ENCODE measurements at regions not wholly inside any gene's neighbourhood (a gene's known extent, or its start where the extent isn't known, plus 50 kb on each side); places are given as distances from the start of the nearest gene placed in this dataset.
"Not testable (repeated sequence)": the region's sequence is repeated elsewhere in the genome, so short reads cannot be mapped to it uniquely, and the experiment has no call there.

- H3K9ac ChIP-seq (ENCODE audit: low read depth, low read length) = no peak overlapping the region
- no peak overlapping the region for H3K4me3 ChIP-seq (ENCODE audit: low read length)
- H3K4me2 ChIP-seq (ENCODE audit: low read length) = no peak overlapping the region
- no peaks in the 10 kb centered on the region for H3K27me3 ChIP-seq (ENCODE audit: control insufficient read depth, insufficient read depth, low read length)
- H3K9me3 ChIP-seq (replicated peaks; ENCODE audit: low read length) = no peaks in the 10 kb centered on the region
- no peaks in the 10 kb centered on the region for H3K36me3 ChIP-seq (ENCODE audit: insufficient read depth, low read length)
- no peaks in the 10 kb centered on the region for H3K4me1 ChIP-seq (ENCODE audit: control insufficient read depth, insufficient read depth, low read length)
These were observed 337.4 kb upstream of the SFRP2 start for GRCh38 chr4:154126276-154126675.

- H3K36me3 ChIP-seq (ENCODE audit: insufficient read depth, low read length) = no peaks in the 10 kb centered on the region
- no peak overlapping the region for H3K4me2 ChIP-seq (ENCODE audit: low read length)
- H3K9me3 ChIP-seq (replicated peaks; ENCODE audit: low read length) = no peaks in the 10 kb centered on the region
- H3K27me3 ChIP-seq (ENCODE audit: control insufficient read depth, insufficient read depth, low read length) = no peaks in the 10 kb centered on the region
- H3K4me3 ChIP-seq (ENCODE audit: low read length) = no peak overlapping the region
- H3K4me1 ChIP-seq (ENCODE audit: control insufficient read depth, insufficient read depth, low read length) = no peaks in the 10 kb centered on the region
- H3K9ac ChIP-seq (ENCODE audit: low read depth, low read length) = no peak overlapping the region
These were observed 336.5 kb upstream of the SFRP2 start for GRCh38 chr4:154125340-154125739.

GRCh38 chr4:154124539-154125255 is 335.8 kb upstream of the SFRP2 start:
- H3K9ac ChIP-seq (ENCODE audit: low read depth, low read length) = no peak overlapping the region
- H3K9me3 ChIP-seq (replicated peaks; ENCODE audit: low read length) = no peaks in the 10 kb centered on the region
- no peak overlapping the region for H3K4me2 ChIP-seq (ENCODE audit: low read length)
- H3K27me3 ChIP-seq (ENCODE audit: control insufficient read depth, insufficient read depth, low read length) = no peaks in the 10 kb centered on the region
- no peaks in the 10 kb centered on the region for H3K4me1 ChIP-seq (ENCODE audit: control insufficient read depth, insufficient read depth, low read length)
- no peaks in the 10 kb centered on the region for H3K36me3 ChIP-seq (ENCODE audit: insufficient read depth, low read length)
- no peak overlapping the region for H3K4me3 ChIP-seq (ENCODE audit: low read length)

GRCh38 chr4:154123897-154124296 is 335.0 kb upstream of the SFRP2 start:
- Histone ChIP-seq H3K9me3 (replicated peaks; ENCODE audit: low read length) (no peaks in the 10 kb centered on the region), H3K4me3 (ENCODE audit: low read length) (no peak overlapping the region), H3K36me3 (ENCODE audit: insufficient read depth, low read length) (no peaks in the 10 kb centered on the region), H3K27me3 (ENCODE audit: control insufficient read depth, insufficient read depth, low read length) (no peaks in the 10 kb centered on the region), H3K4me1 (ENCODE audit: control insufficient read depth, insufficient read depth, low read length) (no peaks in the 10 kb centered on the region), H3K9ac (ENCODE audit: low read depth, low read length) (no peak overlapping the region), H3K4me2 (ENCODE audit: low read length) (no peak overlapping the region)

- H3K4me1 ChIP-seq (ENCODE audit: control insufficient read depth, insufficient read depth, low read length) = no peaks in the 10 kb centered on the region
- no peak overlapping the region for H3K4me3 ChIP-seq (ENCODE audit: low read length)
- no peaks in the 10 kb centered on the region for H3K9me3 ChIP-seq (replicated peaks; ENCODE audit: low read length)
- no peaks in the 10 kb centered on the region for H3K27me3 ChIP-seq (ENCODE audit: control insufficient read depth, insufficient read depth, low read length)
- H3K36me3 ChIP-seq (ENCODE audit: insufficient read depth, low read length) = no peaks in the 10 kb centered on the region
- no peak overlapping the region for H3K9ac ChIP-seq (ENCODE audit: low read depth, low read length)
- H3K4me2 ChIP-seq (ENCODE audit: low read length) = no peak overlapping the region
These were observed 331.9 kb upstream of the SFRP2 start for GRCh38 chr4:154120690-154121345.

GRCh38 chr4:154120006-154120676 is 331.3 kb upstream of the SFRP2 start:
- no peak overlapping the region for H3K9ac ChIP-seq (ENCODE audit: low read depth, low read length)
- no peak overlapping the region for H3K4me2 ChIP-seq (ENCODE audit: low read length)
- no peak overlapping the region for H3K4me3 ChIP-seq (ENCODE audit: low read length)
- no peaks in the 10 kb centered on the region for H3K27me3 ChIP-seq (ENCODE audit: control insufficient read depth, insufficient read depth, low read length)
- no peaks in the 10 kb centered on the region for H3K4me1 ChIP-seq (ENCODE audit: control insufficient read depth, insufficient read depth, low read length)
- no peaks in the 10 kb centered on the region for H3K36me3 ChIP-seq (ENCODE audit: insufficient read depth, low read length)
- H3K9me3 ChIP-seq (replicated peaks; ENCODE audit: low read length) = no peaks in the 10 kb centered on the region

- Histone ChIP-seq H3K36me3 (ENCODE audit: insufficient read depth, low read length) (no peaks in the 10 kb centered on the region), H3K4me2 (ENCODE audit: low read length) (no peak overlapping the region), H3K9ac (ENCODE audit: low read depth, low read length) (no peak overlapping the region), H3K4me1 (ENCODE audit: control insufficient read depth, insufficient read depth, low read length) (no peaks in the 10 kb centered on the region), H3K4me3 (ENCODE audit: low read length) (no peak overlapping the region), H3K27me3 (ENCODE audit: control insufficient read depth, insufficient read depth, low read length) (no peaks in the 10 kb centered on the region), H3K9me3 (replicated peaks; ENCODE audit: low read length) (no peaks in the 10 kb centered on the region)
These were observed 330.4 kb upstream of the SFRP2 start for GRCh38 chr4:154119317-154119716.

GRCh38 chr4:154117726-154118125 is 328.8 kb upstream of the SFRP2 start:
- not testable (repeated sequence) for H3K9me3 ChIP-seq (replicated peaks; ENCODE audit: low read length); H3K9ac ChIP-seq (ENCODE audit: low read depth, low read length); H3K4me2 ChIP-seq (ENCODE audit: low read length); H3K36me3 ChIP-seq (ENCODE audit: insufficient read depth, low read length); H3K4me3 ChIP-seq (ENCODE audit: low read length); H3K27me3 ChIP-seq (ENCODE audit: control insufficient read depth, insufficient read depth, low read length); H3K4me1 ChIP-seq (ENCODE audit: control insufficient read depth, insufficient read depth, low read length)

- no peaks in the 10 kb centered on the region for H3K4me1 ChIP-seq (ENCODE audit: control insufficient read depth, insufficient read depth, low read length)
- H3K27me3 ChIP-seq (ENCODE audit: control insufficient read depth, insufficient read depth, low read length) = no peaks in the 10 kb centered on the region
- H3K9ac ChIP-seq (ENCODE audit: low read depth, low read length) = no peak overlapping the region
- no peak overlapping the region for H3K4me3 ChIP-seq (ENCODE audit: low read length)
- no peaks in the 10 kb centered on the region for H3K36me3 ChIP-seq (ENCODE audit: insufficient read depth, low read length)
- H3K9me3 ChIP-seq (replicated peaks; ENCODE audit: low read length) = peaks cover 5% of the 10 kb centered on the region
- H3K4me2 ChIP-seq (ENCODE audit: low read length) = no peak overlapping the region
These were observed 318.5 kb upstream of the SFRP2 start for GRCh38 chr4:154107337-154107736.

- Histone ChIP-seq H3K36me3 (ENCODE audit: insufficient read depth, low read length) (no peaks in the 10 kb centered on the region), H3K9me3 (replicated peaks; ENCODE audit: low read length) (no peaks in the 10 kb centered on the region), H3K4me2 (ENCODE audit: low read length) (no peak overlapping the region), H3K27me3 (ENCODE audit: control insufficient read depth, insufficient read depth, low read length) (no peaks in the 10 kb centered on the region), H3K9ac (ENCODE audit: low read depth, low read length) (no peak overlapping the region), H3K4me1 (ENCODE audit: control insufficient read depth, insufficient read depth, low read length) (no peaks in the 10 kb centered on the region), H3K4me3 (ENCODE audit: low read length) (no peak overlapping the region)
These were observed 299.9 kb upstream of the SFRP2 start for GRCh38 chr4:154088741-154089140.

GRCh38 chr4:154086247-154086646 is 297.4 kb upstream of the SFRP2 start:
- Histone ChIP-seq H3K27me3 (ENCODE audit: control insufficient read depth, insufficient read depth, low read length) (no peaks in the 10 kb centered on the region), H3K4me1 (ENCODE audit: control insufficient read depth, insufficient read depth, low read length) (no peaks in the 10 kb centered on the region), H3K9ac (ENCODE audit: low read depth, low read length) (no peak overlapping the region), H3K4me3 (ENCODE audit: low read length) (no peak overlapping the region), H3K36me3 (ENCODE audit: insufficient read depth, low read length) (no peaks in the 10 kb centered on the region), H3K4me2 (ENCODE audit: low read length) (no peak overlapping the region), H3K9me3 (replicated peaks; ENCODE audit: low read length) (no peaks in the 10 kb centered on the region)
